Lower lobe of right lung (tissue), 2 donors: ENCODE measurements at regions not wholly inside any gene's neighbourhood (a gene's known extent, or its start where the extent isn't known, plus 50 kb on each side); places are given as distances from the start of the nearest gene placed in this dataset.

Experiments used
- ATAC-seq, 2 donors: fragments of 200-7000 bp; cut with Tn5 transposase; one replicate each; pipeline ENCODE4 v1.9.1; 2020 to 2022; ENCODE audit warnings: mild to moderate bottlenecking in 2 of 2, moderate library complexity in 2 of 2
- DNase-seq: peaks from one replicate; pipeline ENCODE4 v3.0.0-alpha.2; 2020
- H3K27ac ChIP-seq: fragments of 200-600 bp; one replicate; pipeline ENCODE4 v1.8.0; 2022
- H3K27me3 ChIP-seq: fragments of 200-600 bp; one replicate; pipeline ENCODE4 v1.8.0; 2022; ENCODE audit warnings: low read depth
- H3K36me3 ChIP-seq: fragments of 200-600 bp; one replicate; pipeline ENCODE4 v1.8.0; 2022; ENCODE audit warnings: mild to moderate bottlenecking
- H3K4me1 ChIP-seq: fragments of 200-600 bp; one replicate; pipeline ENCODE4 v1.8.0; 2022
- H3K4me3 ChIP-seq: fragments of 200-600 bp; one replicate; pipeline ENCODE4 v1.8.0; 2022; ENCODE audit warnings: mild to moderate bottlenecking
- H3K9me3 ChIP-seq: fragments of 200-600 bp; one replicate; pipeline ENCODE4 v1.8.0; 2022
- CTCF ChIP-seq: fragments of 200-600 bp; IDR thresholded peaks from one replicate; pipeline ENCODE4 v1.8.0; 2022; ENCODE audit warnings: antibody characterized with exemption, mild to moderate bottlenecking
- intact Hi-C: fragments of 100-400 bp; cut with DNase I; formaldehyde crosslinking; loops from one replicate; pipeline ENCODE4 v1.11.0; 2022
- donor health status: DM: no; HTN: yes; CAD: no; lungs with severe emphysema.

DNA sequence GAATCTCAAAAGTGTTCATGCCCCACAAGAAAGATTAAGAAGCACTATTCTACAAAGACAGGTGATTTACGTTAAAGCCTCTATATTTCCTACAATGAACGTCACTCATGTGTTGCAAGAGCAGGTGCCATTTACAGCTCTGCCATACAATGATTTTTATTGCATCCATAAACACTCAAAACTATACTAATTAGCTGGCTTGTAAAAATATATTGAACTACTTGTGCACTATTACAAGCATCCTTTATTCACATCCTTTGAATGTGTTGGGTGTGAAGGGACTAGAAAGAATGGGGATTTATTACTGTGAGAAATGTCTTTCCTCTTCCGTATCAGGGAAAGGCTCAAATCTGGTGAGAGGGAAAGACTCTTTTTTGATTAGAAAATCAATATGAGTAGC, 50.7 kb upstream of the C3orf49 start:
- no peak overlapping the region for H3K27ac ChIP-seq
- TF ChIP-seq CTCF, result no peak
- no peaks in the 10 kb centered on the region for H3K9me3 ChIP-seq
- H3K4me1 ChIP-seq, result no peaks in the 10 kb centered on the region
- ATAC-seq (no peak), DNase-seq (no peak)
- intact Hi-C loops, result no loop called here
- H3K4me3 ChIP-seq, result no peak overlapping the region
- no peaks in the 10 kb centered on the region for H3K36me3 ChIP-seq
- H3K27me3 ChIP-seq, result no peaks in the 10 kb centered on the region

DNA sequence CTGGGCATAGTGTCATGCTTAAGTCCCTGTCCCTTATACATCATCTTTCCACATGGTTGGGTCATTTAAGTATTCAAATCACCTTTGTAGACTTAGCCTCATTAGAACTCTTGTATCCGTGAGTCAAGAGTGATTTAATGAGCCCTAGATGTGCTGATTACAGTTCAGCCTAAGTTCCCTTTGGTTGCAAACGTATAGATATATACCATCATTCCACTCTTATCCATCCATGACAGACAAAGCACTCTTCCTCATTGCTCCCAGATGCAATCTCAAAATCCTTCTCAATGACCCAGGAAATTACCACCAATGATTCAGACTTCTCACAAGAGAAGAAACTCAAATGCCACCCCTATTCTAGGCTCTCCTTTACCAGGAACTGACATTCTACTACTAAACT, 50.2 kb upstream of the C3orf49 start:
- Histone ChIP-seq H3K27ac (no peak overlapping the region), H3K9me3 (no peaks in the 10 kb centered on the region), H3K36me3 (no peaks in the 10 kb centered on the region), H3K27me3 (no peaks in the 10 kb centered on the region), H3K4me3 (no peak overlapping the region), H3K4me1 (no peaks in the 10 kb centered on the region)
- ATAC-seq, result no peak
- no peak for DNase-seq
- no peak for TF ChIP-seq CTCF
- intact Hi-C loops, result no loop called here
